ENCODE measurements at regions not wholly inside any gene's neighbourhood (a gene's known extent, or its start where the extent isn't known, plus 50 kb on each side); places are given as distances from the start of the nearest gene placed in this dataset.

- H3K4me1 ChIP-seq, result no peaks in the 10 kb centered on the region
- no peak overlapping the region for H3K4me3 ChIP-seq
- TF ChIP-seq POLR2A (IDR thresholded peaks at IDR 0.05), result no peak
- TF ChIP-seq CTCF (IDR thresholded peaks at IDR 0.05), result no peak
- no peaks in the 10 kb centered on the region for H3K36me3 ChIP-seq (replicated peaks in 1 of 2; ENCODE audit: insufficient read depth in 1 of 2, low read depth in 2 of 2)
- H3K27ac ChIP-seq, result no peak overlapping the region
- no peak for ATAC-seq
- H3K9me3 ChIP-seq, result no peaks in the 10 kb centered on the region
- intact Hi-C loops (cut with DNase I), result no loop called here
- DNase-seq, result no peak
- no peaks in the 10 kb centered on the region for H3K27me3 ChIP-seq
- 52 to 63% methylated on average over 4 of the region's 4 CpGs for WGBS, 2 donors
These were observed 103.2 kb downstream of the LRATD1 start for GRCh38 chr2:14735696-14736095.

- H3K9me3 ChIP-seq, result no peaks in the 10 kb centered on the region
- WGBS, 2 donors, result 24 to 25% methylated on average over 1 of the region's 1 CpG
- H3K27me3 ChIP-seq, result no peaks in the 10 kb centered on the region
- H3K27ac ChIP-seq, result no peak overlapping the region
- H3K4me1 ChIP-seq, result no peaks in the 10 kb centered on the region
- DNase-seq, result no peak
- intact Hi-C loops (cut with DNase I), result no loop called here
- no peak overlapping the region for H3K4me3 ChIP-seq
- no peak for TF ChIP-seq POLR2A (IDR thresholded peaks at IDR 0.05)
- no peak for TF ChIP-seq CTCF (IDR thresholded peaks at IDR 0.05)
- no peak for ATAC-seq
- no peaks in the 10 kb centered on the region for H3K36me3 ChIP-seq (replicated peaks in 1 of 2; ENCODE audit: insufficient read depth in 1 of 2, low read depth in 2 of 2)
These were observed 104.7 kb downstream of the LRATD1 start for GRCh38 chr2:14737201-14737600.

- ATAC-seq (no peak), DNase-seq (no peak)
- Histone ChIP-seq H3K9me3 (no peaks in the 10 kb centered on the region), H3K27me3 (no peaks in the 10 kb centered on the region), H3K4me3 (no peak overlapping the region), H3K36me3 (replicated peaks in 1 of 2; ENCODE audit: insufficient read depth in 1 of 2, low read depth in 2 of 2) (no peaks in the 10 kb centered on the region), H3K4me1 (no peaks in the 10 kb centered on the region), H3K27ac (no peak overlapping the region)
- no peak for TF ChIP-seq POLR2A (IDR thresholded peaks at IDR 0.05)
- TF ChIP-seq CTCF (IDR thresholded peaks at IDR 0.05), result no peak
- WGBS, 2 donors, result 75 to 77% methylated on average over 1 of the region's 1 CpG
- intact Hi-C loops (cut with DNase I), result no loop called here
These were observed 111.3 kb downstream of the LRATD1 start for GRCh38 chr2:14743861-14744260.

- Histone ChIP-seq H3K4me1 (no peaks in the 10 kb centered on the region), H3K9me3 (no peaks in the 10 kb centered on the region), H3K27ac (no peak overlapping the region), H3K4me3 (no peak overlapping the region), H3K36me3 (replicated peaks in 1 of 2; ENCODE audit: insufficient read depth in 1 of 2, low read depth in 2 of 2) (no peaks in the 10 kb centered on the region), H3K27me3 (no peaks in the 10 kb centered on the region)
- DNase-seq, result peak in 1 of 4 donors; percentile 6
- no peak for TF ChIP-seq CTCF (IDR thresholded peaks at IDR 0.05)
- no peak for TF ChIP-seq POLR2A (IDR thresholded peaks at IDR 0.05)
- WGBS, 2 donors, result 81% methylated on average over 9 of the region's 9 CpGs
- no peak for ATAC-seq
- intact Hi-C loops (cut with DNase I), result no loop called here
These were observed 113.0 kb downstream of the LRATD1 start for GRCh38 chr2:14745288-14746076.

GRCh38 chr2:14746133-14746532, 113.6 kb downstream of the LRATD1 start:
- no peak overlapping the region for H3K27ac ChIP-seq
- 94% methylated on average over 7 of the region's 7 CpGs for WGBS, 2 donors
- H3K9me3 ChIP-seq, result no peaks in the 10 kb centered on the region
- no peaks in the 10 kb centered on the region for H3K36me3 ChIP-seq (replicated peaks in 1 of 2; ENCODE audit: insufficient read depth in 1 of 2, low read depth in 2 of 2)
- no peak for TF ChIP-seq POLR2A (IDR thresholded peaks at IDR 0.05)
- no peak for TF ChIP-seq CTCF (IDR thresholded peaks at IDR 0.05)
- ATAC-seq (no peak), DNase-seq (no peak)
- H3K4me3 ChIP-seq, result no peak overlapping the region
- intact Hi-C loops (cut with DNase I), result no loop called here
- no peaks in the 10 kb centered on the region for H3K4me1 ChIP-seq
- H3K27me3 ChIP-seq, result no peaks in the 10 kb centered on the region
